Panc1 (cell line): ENCODE measurements at regions not wholly inside any gene's neighbourhood (a gene's known extent, or its start where the extent isn't known, plus 50 kb on each side); places are given as distances from the start of the nearest gene placed in this dataset.
"Not testable (repeated sequence)": the region's sequence is repeated elsewhere in the genome, so short reads cannot be mapped to it uniquely, and the experiment has no call there.

Source experiments
- ATAC-seq: fragments of 200-7000 bp; cut with Tn5 transposase; 2 replicates; pipeline ENCODE4 v1.9.1; 2020; ENCODE audit warnings: mild to moderate bottlenecking, moderate library complexity
- BruUV-seq: library from RNA; stranded (reverse); fragments of 400-500 nt; replicated peaks from 2 replicates; lab custom pipeline; 2021; lab: Mats Ljungman, UMichigan
- CTCF ChIA-PET: fragments of 300-600 bp; sonication (Branson Sonifier 250); formaldehyde crosslinking; loops from one replicate; lab custom pipeline; 2022; ENCODE audit warnings: antibody characterized with exemption; lab: Charles Lee
- POLR2A ChIA-PET: fragments of 300-600 bp; sonication (Branson Sonifier 250); formaldehyde crosslinking; loops from one replicate; lab custom pipeline; 2022; ENCODE audit warnings: antibody characterized with exemption; lab: Charles Lee
- DNase-seq: peaks from one replicate; pipeline ENCODE4 v3.0.0-alpha.2; 2010; ENCODE audit warnings: low read depth, low spot score
- H3K27ac ChIP-seq: 2 replicates; pipeline ENCODE4 v1.5.1; 2011; ENCODE audit warnings: mild to moderate bottlenecking, low read length, inconsistent platforms
- H3K27me3 ChIP-seq: fragments of 200-500 bp; sonication (Bioruptor generic); 2 replicates; pipeline ENCODE4 v1.6.0; 2014; ENCODE audit warnings: low read length, inconsistent platforms; ENCODE audit not compliant: control insufficient read depth, insufficient read depth
- H3K36me3 ChIP-seq: fragments of 200-500 bp; sonication (Bioruptor generic); 2 replicates; pipeline ENCODE4 v1.5.1; 2014; ENCODE audit warnings: inconsistent platforms, mild to moderate bottlenecking, low read length, moderate library complexity; ENCODE audit not compliant: control insufficient read depth, insufficient read depth
- H3K4me1 ChIP-seq: 2 replicates; pipeline ENCODE4 v1.5.1; 2011; ENCODE audit warnings: inconsistent platforms, mild to moderate bottlenecking, low read length, moderate library complexity; ENCODE audit not compliant: control insufficient read depth, insufficient read depth
- H3K4me3 ChIP-seq, 2 experiments: 2 replicates each; pipeline ENCODE4 v1.5.1; 2011 to 2012; ENCODE audit warnings: low read depth in 2 of 2, low read length in 2 of 2, mild to moderate bottlenecking in 2 of 2, inconsistent platforms in 1 of 2, moderate library complexity in 1 of 2
- H3K9me3 ChIP-seq: fragments of 200-500 bp; sonication (Bioruptor generic); 2 replicates; pipeline ENCODE4 v1.5.1; 2014; ENCODE audit warnings: low read depth, mild to moderate bottlenecking, inconsistent platforms, low read length, moderate library complexity; ENCODE audit not compliant: control insufficient read depth, insufficient read depth
- POLR2AphosphoS5 ChIP-seq: IDR thresholded peaks from 2 replicates; pipeline ENCODE4 v1.6.1; 2012; ENCODE audit warnings: mild to moderate bottlenecking, low read depth, low read length, moderate library complexity
- SIN3A ChIP-seq: IDR thresholded peaks from 2 replicates; pipeline ENCODE4 v1.6.1; 2012; ENCODE audit warnings: low read depth, mild to moderate bottlenecking, low read length, moderate library complexity, borderline replicate concordance; ENCODE audit not compliant: insufficient read depth
- TCF7L2 ChIP-seq: IDR thresholded peaks from 2 replicates; pipeline ENCODE4 v1.6.1; 2011; ENCODE audit warnings: mild to moderate bottlenecking, low read depth, low read length, inconsistent platforms
- in situ Hi-C: cut with HindIII; loops from 2 replicates; pipeline ENCODE4 v1.10.0; 2016; ENCODE audit warnings: low sequenced_read_pairs, low pct_unique_long_range_greater_than_20kb
- intact Hi-C: fragments of 100-400 bp; cut with micrococcal nuclease; formaldehyde crosslinking; loops from one replicate; pipeline ENCODE4 v1.10.0; 2022; ENCODE audit not compliant: unreplicated experiment
- TF ChIP-seq, protein P1 (sequence below): fragments of 450-650 bp; IDR thresholded peaks from 2 replicates; pipeline ENCODE4 v1.5.1; 2017; ENCODE audit warnings: mild to moderate bottlenecking
- TF ChIP-seq, protein P2 (sequence below), 2 experiments: IDR thresholded peaks; 2 replicates each; pipeline ENCODE4 v1.6.1; 2011 to 2012; ENCODE audit warnings: low read depth in 2 of 2, control low read depth in 1 of 2, low read length in 1 of 2, mild to moderate bottlenecking in 1 of 2, moderate library complexity in 1 of 2; ENCODE audit not compliant: insufficient read depth in 1 of 2

DNA sequence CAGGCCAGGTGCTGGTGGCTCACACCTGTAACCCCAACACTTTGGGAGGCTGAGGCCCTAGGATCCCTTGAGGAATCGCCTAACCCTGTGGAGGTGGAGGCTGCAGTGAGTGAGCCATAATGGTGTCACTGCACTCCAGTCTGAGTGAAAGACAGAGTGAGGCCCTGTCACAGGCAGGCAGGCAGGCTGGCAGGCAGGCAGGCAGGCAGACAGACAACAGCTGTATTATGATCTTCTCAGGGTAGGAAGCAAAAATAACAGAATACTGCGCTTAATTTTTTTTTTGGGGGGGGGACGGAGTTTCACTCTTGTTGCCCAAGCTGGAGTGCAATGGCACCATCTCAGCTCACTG is 3901.6 kb upstream of the OR11H1 start:
- Histone ChIP-seq H3K36me3 (no peaks in the 10 kb centered on the region), H3K4me3 (no peak overlapping the region), H3K27ac (no peak overlapping the region), H3K9me3 (no peaks in the 10 kb centered on the region), H3K27me3 (no peaks in the 10 kb centered on the region), H3K4me1 (no peaks in the 10 kb centered on the region)
- intact Hi-C loops, result no loop called here
- ChIA-PET CTCF (no interaction called here), POLR2A (no interaction called here)
- DNase-seq, result no peak
- TF ChIP-seq, protein P1, sequence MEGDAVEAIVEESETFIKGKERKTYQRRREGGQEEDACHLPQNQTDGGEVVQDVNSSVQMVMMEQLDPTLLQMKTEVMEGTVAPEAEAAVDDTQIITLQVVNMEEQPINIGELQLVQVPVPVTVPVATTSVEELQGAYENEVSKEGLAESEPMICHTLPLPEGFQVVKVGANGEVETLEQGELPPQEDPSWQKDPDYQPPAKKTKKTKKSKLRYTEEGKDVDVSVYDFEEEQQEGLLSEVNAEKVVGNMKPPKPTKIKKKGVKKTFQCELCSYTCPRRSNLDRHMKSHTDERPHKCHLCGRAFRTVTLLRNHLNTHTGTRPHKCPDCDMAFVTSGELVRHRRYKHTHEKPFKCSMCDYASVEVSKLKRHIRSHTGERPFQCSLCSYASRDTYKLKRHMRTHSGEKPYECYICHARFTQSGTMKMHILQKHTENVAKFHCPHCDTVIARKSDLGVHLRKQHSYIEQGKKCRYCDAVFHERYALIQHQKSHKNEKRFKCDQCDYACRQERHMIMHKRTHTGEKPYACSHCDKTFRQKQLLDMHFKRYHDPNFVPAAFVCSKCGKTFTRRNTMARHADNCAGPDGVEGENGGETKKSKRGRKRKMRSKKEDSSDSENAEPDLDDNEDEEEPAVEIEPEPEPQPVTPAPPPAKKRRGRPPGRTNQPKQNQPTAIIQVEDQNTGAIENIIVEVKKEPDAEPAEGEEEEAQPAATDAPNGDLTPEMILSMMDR, result no peak
- ATAC-seq, result no peak
- in situ Hi-C loops, result no loop called here
- no TSS peak for BruUV-seq

DNA sequence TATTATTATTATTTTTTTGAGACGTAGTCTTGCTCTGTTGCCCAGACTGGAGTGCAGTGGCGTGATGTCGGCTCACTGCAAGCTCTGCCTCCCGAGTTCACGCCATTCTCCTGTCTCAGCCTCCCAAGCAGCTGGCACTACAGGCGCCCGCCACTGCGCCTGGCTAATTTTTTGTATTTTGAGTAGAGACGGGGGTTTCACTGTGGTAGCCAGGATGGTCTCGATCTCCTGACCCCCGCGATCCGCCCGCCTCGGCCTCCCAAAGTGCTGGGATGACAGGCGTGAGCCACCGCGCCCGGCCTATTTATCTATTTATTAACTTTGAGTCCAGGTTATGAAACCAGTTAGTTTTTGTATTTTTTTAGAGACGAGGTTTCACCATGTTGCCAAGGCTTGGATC is 3901.0 kb upstream of the OR11H1 start:
- H3K4me3 ChIP-seq, POLR2A ChIA-PET, H3K27ac ChIP-seq, intact Hi-C loops, CTCF ChIA-PET, DNase-seq, H3K27me3 ChIP-seq, ATAC-seq, H3K36me3 ChIP-seq, H3K9me3 ChIP-seq, BruUV-seq, H3K4me1 ChIP-seq, in situ Hi-C loops: not testable (repeated sequence)

DNA sequence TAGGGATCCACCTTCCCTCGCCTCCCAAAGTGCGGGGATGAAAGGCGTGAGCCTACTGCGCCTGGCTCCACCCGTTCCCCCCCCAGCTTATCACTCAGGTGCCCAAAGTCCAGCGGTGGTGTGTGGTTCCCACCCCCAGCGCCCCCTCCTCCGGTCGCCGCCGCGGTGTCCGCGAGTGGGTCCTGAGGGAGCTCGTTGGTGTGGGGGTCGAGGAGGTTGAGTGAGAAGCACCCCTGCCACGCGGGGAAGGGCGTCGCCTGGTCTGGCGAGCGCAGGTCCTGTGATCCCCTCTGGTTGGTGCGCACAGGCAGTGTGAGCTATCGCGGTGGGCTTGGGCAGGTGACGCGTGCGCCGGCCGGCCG is 3900.6 kb upstream of the OR11H1 start:
- BruUV-seq, result no TSS peak
- DNase-seq (no peak), ATAC-seq (no peak)
- TF ChIP-seq POLR2AphosphoS5, result no peak
- no peak for TF ChIP-seq SIN3A
- TF ChIP-seq, protein P1, result no peak
- TF ChIP-seq, protein P2, sequence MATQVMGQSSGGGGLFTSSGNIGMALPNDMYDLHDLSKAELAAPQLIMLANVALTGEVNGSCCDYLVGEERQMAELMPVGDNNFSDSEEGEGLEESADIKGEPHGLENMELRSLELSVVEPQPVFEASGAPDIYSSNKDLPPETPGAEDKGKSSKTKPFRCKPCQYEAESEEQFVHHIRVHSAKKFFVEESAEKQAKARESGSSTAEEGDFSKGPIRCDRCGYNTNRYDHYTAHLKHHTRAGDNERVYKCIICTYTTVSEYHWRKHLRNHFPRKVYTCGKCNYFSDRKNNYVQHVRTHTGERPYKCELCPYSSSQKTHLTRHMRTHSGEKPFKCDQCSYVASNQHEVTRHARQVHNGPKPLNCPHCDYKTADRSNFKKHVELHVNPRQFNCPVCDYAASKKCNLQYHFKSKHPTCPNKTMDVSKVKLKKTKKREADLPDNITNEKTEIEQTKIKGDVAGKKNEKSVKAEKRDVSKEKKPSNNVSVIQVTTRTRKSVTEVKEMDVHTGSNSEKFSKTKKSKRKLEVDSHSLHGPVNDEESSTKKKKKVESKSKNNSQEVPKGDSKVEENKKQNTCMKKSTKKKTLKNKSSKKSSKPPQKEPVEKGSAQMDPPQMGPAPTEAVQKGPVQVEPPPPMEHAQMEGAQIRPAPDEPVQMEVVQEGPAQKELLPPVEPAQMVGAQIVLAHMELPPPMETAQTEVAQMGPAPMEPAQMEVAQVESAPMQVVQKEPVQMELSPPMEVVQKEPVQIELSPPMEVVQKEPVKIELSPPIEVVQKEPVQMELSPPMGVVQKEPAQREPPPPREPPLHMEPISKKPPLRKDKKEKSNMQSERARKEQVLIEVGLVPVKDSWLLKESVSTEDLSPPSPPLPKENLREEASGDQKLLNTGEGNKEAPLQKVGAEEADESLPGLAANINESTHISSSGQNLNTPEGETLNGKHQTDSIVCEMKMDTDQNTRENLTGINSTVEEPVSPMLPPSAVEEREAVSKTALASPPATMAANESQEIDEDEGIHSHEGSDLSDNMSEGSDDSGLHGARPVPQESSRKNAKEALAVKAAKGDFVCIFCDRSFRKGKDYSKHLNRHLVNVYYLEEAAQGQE (IDR thresholded peaks at IDR 0.05; ENCODE audit: insufficient read depth in 1 of 2, low read depth in 2 of 2, low read length in 1 of 2), result no peak
- TF ChIP-seq TCF7L2, result no peak
- in situ Hi-C loops (no loop called here), intact Hi-C loops (no loop called here)
- no peak overlapping the region for H3K4me3 ChIP-seq
- H3K27ac ChIP-seq, result no peak overlapping the region
- ChIA-PET CTCF (no interaction called here), POLR2A (no interaction called here)
- no peaks in the 10 kb centered on the region for H3K27me3 ChIP-seq
- no peaks in the 10 kb centered on the region for H3K36me3 ChIP-seq
- H3K9me3 ChIP-seq, result no peaks in the 10 kb centered on the region
- H3K4me1 ChIP-seq, result no peaks in the 10 kb centered on the region
